IPS-NIHi7 (cell line): ENCODE measurements at regions not wholly inside any gene's neighbourhood (a gene's known extent, or its start where the extent isn't known, plus 50 kb on each side); places are given as distances from the start of the nearest gene placed in this dataset.
"Not testable (repeated sequence)": the region's sequence is repeated elsewhere in the genome, so short reads cannot be mapped to it uniquely, and the experiment has no call there.

Experiments used
- DNase-seq: peaks from one replicate; pipeline ENCODE4 v3.0.0; 2012; ENCODE audit warnings: mixed read lengths; ENCODE audit errors: extremely low spot score

DNA sequence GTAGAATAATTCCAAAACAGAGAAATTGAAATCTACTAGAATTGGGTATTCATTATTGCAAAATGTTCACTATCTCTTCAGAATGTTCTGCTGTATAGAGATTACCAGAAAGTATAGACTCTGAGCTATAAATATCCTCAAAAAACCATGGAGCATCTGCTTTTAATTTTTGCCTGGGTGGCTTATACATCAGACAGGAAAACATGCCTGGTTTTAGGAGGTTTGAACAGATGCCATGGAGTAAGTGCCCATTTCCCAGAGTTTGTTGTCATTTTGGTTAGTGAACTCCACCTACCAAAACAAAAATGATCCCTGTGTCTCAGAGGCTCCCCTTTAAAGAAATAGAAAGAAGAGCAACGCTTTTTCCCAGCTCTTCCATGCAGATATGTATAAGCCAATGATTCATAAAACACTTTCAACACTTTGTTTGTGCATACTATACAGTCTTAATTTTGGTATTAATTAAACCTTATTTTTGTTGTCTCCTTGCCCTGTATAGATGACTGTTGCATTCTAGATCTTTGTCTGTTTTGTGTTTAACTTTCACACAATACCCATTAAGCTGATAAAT, 68.7 kb downstream of the MEPE start:
- DNase-seq = no peak

DNA sequence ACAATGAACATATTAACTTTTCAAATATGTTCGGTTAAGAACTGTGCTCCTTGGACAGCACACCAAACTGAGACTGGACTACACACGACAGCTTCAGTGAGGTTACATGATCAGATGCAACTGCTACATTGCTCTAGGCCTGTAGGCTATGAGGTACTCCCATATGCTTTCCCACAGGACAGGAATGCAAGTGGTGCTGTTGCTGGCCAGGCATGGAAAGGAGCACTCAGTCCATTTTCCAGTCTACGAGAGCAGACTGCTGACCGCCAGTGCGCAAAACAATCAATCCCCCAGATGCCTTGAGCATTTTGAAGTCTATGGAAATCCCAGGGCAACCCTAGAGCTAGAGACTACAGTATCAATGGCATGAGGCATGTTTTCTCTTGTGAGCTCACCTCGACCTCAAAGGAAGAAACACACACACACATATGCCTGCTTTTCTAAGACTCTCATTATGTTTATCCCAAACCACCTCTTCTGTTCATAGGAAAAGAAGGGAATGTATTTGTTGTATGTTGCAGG, 70.8 kb upstream of the SPP1 start:
- DNase-seq = no peak

DNA sequence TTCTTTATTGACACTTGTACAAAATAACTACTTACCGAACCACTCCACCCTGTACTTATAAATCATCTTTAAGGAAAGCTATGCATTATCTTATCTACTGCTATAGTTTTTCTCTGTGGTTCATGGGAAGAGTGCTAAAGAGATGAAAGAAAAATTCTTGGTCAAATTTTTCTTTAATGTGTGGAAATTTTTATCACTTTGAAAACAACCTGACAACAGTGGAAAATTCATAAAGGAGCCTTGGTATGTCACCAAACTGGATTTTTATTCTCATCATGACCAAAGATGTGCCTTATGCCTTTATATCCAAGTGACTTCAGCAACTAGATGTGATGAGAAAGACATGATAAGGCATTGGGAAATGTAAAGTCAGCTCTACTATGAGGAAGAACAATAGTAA, 67.2 kb upstream of the SPP1 start:
- DNase-seq = no peak

DNA sequence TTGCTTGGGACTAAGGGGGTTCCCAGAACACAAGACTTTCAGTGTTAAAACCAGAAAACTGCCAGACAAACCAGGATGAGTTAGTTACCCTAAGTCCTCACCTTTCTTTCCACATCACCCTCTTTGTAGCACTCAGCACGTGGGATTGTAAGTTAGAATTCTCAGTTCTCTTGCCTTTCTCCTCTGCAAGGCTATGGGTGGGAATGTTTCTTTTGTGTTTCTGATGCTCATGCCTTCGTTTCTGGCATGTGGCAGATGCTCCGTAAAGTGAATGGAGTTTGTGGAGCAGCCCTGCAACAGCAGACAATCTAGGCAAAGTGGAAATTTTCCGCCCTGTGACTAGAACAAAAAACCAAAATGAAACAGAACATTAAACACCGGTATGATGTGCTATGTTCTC, 64.7 kb upstream of the SPP1 start:
- no peak for DNase-seq

DNA sequence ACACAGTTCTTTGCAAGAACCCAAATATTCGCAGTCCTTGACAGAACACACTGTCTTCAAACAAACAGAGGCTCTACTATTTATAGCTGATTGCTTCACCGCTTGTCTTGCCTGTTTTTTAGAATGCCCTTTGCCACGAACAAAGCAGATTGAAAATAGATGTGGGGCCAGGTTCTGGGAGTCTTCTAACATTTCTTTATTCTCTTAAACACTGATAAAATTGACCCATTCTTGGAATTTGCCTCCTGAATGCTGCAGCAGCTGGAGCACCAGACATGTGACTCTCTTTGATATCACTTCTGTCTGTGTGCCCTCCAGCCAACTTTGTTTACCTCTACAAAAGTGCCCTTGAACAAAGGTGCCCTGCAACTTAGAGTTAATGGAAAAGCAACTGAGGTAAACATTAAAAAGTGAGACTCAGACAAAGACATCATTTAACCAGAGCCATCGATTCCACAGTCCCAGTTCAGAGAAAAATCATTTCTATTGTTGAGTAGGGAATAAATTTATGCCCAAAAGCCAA, 64.2 kb upstream of the SPP1 start:
- no peak for DNase-seq

DNA sequence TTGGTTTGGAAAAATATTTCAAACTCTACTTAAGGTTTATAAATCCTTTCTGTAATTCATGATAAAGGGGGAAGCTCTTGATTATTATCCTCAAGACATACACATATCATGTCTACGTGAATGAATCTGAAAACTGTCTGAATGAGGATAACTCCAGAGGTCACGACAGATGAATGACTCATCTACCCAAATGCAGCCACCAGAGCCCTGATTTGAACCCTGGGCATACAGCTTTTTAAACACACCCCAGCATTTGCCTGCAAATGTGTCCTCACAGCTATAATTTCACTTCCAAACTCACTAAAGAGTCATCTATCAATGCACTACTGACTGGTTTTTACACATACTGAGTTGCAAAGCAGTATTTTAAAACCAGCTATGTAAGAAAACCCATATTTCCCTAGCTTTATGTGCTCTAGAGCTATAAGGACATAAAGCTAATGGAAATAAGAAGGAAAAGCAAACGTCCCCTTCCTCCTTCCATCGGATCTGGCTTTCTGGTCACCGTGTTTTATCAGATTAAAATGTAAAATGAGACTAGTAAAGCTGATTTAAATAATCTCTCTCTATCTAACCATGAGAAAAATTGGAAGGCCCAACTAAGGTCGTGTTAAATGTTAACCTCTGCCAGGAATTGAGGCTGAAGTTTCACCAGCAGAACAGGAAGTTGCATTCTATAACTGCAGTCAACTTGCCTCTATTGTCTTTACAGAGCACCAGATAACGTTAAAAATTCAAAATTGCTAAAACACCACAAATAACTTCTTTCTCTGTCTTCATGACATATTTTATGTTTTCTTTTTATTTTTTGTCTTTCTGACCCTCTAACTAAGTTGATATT, 63.1 kb upstream of the SPP1 start:
- no peak for DNase-seq

DNA sequence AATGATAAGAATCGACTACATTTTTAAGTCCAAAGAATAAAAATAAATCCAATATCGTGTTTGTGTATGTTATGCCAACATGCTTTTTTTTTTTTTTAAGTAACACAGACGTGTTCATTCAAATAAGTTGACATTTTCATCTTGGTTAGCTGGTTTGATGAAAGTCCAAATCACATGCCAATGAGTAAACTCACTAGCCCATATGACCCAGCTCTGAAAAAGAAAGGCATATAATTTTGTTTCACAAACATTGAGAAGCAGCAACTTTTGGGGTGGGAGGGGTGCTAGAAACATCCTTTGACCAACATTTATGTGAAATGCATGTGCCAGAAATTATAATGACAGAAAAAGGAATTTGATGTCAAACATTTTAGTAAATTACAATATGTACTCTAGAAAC, 61.6 kb upstream of the SPP1 start:
- DNase-seq = no peak

DNA sequence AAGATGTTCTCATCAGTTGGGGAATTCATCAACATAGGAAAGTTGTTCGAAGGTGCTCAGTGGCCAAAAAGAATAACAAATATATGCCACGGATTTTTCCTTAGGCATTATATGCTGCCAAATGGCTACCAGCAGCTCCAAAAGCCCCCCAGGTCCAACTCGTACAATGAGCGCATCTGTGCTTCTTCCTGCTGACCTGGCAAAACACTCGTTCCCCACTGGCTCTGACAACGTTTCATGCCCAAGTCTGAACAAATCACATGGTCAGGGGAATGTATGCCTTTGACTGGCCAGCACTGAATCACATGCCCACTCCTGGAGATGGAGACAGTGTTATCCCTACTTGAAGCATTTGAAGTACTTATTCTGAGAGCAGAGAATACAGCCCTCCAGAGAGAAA, 59.9 kb upstream of the SPP1 start:
- DNase-seq = no peak

DNA sequence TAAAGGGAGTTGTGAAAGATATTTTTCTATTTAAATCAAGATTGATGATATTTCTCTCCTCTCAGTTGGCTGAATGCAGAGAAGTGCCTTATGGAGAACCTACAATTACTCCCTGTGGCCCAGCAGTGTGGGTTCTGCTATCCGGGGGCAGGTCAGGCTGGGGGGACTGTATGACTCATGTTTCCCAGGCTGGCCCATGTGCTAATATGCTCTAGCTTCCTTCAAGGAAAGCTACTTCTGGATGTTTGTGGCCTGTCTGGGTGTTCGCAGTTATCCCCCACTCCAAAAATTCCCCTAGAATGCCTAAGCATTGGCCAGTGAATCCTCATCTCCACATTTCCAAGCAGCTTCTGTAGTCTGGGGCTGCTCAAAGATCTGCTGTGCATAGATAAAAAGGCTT, 58.9 kb upstream of the SPP1 start:
- DNase-seq = peak; percentile 32

DNA sequence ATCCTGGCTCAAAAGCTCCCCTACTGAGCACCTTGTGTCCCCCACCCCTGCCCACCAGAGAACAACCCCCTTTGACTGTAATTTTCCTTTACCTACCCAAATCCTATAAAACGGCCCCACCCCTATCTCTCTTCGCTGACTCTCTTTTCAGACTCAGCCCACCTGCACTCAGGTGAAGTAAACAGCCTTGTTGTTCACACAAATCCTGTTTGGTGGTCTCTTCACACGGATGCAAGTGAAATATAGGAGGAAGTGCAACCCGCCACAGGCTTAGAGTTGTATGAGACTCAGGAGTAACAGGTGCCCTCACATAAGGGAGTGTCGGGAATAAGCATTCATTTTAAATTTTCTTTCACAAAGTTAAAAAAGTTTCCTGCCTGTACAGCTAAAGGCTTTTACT, 57.6 kb upstream of the SPP1 start:
- not testable (repeated sequence) for DNase-seq

DNA sequence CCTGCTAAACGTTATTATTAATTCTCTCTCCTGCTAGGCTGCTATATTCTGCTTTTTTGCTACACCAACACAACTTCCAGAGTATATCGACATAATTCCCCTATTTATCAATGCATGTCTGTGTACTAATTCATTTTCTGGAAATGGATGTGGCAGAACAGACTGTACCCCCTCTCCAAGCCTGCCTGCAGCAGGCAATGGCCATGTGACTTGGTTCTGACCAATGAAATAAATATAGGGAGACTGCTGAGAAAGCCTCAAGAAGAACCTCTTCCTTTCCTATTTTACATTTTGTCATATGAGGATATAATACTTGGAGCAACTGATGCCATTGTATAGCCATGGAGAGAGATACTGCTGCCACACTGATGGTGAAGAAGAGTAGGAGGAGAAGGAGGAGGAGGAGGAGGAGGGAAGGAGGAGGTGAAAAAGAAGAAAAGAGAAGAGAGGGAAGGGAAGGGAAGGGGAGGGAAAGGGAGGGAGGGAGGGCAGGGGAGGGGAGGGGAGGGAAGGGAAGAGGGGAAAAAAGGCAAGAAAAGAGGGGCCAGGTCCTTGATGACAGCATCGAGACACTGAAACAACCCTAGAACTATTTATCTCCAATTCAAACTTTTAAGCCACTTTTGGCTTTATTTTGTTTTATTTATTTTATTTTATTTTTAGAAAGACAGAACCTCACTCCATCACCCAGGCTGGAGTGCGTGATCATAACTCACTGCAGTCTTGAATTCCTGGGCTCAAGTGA, 57.0 kb upstream of the SPP1 start:
- no peak for DNase-seq

DNA sequence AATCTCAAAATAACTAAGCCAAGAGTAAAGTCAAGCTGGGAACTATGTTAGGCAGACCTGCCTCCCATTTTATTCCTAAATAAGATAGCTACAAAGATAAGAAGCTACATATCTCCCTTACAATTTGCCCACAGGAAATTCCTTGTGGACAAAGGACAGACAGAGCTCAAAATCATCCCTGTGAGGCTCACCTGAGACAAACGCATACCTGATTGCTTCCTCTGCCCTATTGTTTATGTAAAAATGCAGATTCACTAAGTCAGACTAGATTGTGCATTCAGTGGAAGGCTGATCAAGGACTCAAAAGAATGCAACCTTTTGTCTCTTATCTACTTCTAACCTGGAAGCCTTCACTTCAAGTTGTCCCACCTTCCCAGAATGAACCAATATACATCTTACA, 56.2 kb upstream of the SPP1 start:
- DNase-seq = not testable (repeated sequence)

DNA sequence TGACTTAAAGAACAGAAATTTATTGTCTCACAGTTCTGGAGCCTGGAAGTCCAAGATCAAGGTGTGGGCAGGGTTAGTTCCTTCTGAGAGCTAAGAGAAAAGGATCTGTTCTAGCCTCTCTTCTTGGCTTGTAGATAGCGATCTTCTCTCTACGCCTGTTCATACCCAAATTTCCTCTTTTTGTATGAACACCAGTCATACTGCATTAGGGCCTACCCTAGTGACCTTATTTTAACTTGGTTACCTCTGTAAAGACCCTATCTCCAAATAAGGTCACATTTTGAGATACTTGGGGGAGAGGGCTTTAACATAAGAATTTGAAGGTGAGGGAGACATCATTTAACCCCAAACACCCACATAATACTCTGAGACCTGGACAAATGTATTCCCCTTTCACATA, 55.6 kb upstream of the SPP1 start:
- DNase-seq = no peak

DNA sequence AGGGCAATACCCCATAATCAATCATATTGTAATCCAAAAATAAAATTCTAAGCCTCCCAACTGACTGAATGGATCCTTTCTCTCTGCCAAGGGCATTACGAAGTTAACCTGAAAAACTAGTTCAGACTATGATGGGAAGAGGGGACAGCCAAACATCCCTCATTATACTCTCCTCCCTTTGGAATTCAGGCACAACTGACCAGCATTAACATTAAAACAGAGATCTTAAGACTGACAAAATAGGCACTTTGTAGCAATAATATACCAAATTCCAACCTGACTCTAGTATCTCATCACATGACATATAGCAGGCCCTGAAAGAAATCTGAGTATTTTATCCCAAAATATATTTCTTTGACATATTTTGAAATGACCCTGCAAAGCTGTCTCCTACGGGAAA, 55.0 kb upstream of the SPP1 start:
- no peak for DNase-seq

DNA sequence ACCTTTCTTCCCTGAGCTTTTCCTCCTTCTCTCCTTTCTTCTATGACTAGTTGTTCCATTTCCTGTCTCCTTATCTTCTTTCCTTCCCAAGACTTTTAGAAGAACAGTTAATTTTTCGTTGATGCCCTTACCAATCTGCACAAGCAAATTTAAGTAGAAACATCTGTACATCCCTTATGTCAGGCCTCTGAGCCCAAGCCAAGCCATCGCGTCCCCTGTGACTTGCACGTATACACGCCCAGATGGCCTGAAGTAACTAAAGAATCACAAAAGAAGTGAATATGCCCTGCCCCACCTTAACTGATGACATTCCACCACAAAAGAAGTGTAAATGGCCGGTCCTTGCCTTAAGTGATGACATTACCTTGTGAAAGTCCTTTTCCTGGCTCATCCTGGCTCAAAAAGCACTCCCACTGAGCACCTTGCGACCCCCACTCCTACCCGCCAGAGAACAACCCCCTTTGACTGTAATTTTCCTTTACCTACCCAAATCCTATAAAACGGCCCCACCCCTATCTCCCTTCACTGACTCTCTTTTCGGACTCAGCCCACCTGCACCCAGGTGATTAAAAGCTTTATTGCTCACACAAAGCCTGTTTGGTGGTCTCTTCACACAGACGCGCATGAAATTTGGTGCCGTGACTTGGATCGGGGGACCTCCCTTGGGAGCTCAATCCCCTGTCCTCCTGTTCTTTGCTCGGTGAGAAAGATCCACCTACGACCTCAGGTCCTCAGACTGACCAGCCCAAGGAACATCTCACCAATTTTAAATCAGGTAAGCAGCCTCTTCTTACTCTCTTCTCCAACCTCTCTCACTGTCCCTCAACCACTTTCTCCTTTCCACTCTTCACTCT, 53.7 kb upstream of the SPP1 start:
- not testable (repeated sequence) for DNase-seq

DNA sequence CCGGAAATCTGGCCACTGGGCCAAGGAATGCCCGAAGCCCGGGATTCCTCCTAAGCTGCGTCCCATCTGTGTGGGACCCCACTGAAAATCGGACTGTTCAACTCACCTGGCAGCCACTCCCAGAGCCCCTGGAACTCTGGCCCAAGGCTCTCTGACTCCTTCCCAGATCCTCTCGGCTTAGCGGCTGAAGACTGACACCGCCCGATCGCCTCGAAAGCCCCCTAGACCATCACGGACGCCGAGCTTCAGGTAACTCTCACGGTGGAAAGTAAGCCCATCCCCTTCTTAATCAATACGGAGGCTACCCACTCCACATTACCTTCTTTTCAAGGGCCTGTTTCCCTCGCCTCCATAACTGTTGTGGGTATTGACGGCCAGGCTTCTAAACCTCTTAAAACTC, 51.4 kb upstream of the SPP1 start:
- not testable (repeated sequence) for DNase-seq
